NT2/D1 (cell line): ENCODE measurements at regions not wholly inside any gene's neighbourhood (a gene's known extent, or its start where the extent isn't known, plus 50 kb on each side); places are given as distances from the start of the nearest gene placed in this dataset.
"Not testable (repeated sequence)": the region's sequence is repeated elsewhere in the genome, so short reads cannot be mapped to it uniquely, and the experiment has no call there.

Experiments
- DNase-seq: peaks from one replicate; pipeline ENCODE4 v3.0.0-alpha.2; 2011; ENCODE audit warnings: low read depth, low spot score
- H3K27me3 ChIP-seq: 2 replicates; pipeline ENCODE4 v1.6.0; 2011; ENCODE audit warnings: mild to moderate bottlenecking; ENCODE audit not compliant: insufficient read length, insufficient read depth
- H3K36me3 ChIP-seq: 2 replicates; pipeline ENCODE4 v1.6.1; 2011; ENCODE audit warnings: mild to moderate bottlenecking, low read length, mixed read lengths; ENCODE audit not compliant: insufficient read depth, insufficient read length
- H3K4me1 ChIP-seq: 2 replicates; pipeline ENCODE4 v1.5.1; 2011; ENCODE audit not compliant: insufficient read depth, insufficient read length
- H3K4me3 ChIP-seq: 2 replicates; pipeline ENCODE4 v1.5.1; 2011; ENCODE audit warnings: low read depth; ENCODE audit not compliant: insufficient read length
- H3K9ac ChIP-seq: 2 replicates; pipeline ENCODE4 v1.6.0; 2011; ENCODE audit warnings: low read depth; ENCODE audit not compliant: insufficient read length
- H3K9me3 ChIP-seq: 2 replicates; pipeline ENCODE4 v1.5.1; 2011; ENCODE audit warnings: mild to moderate bottlenecking, low read length; ENCODE audit not compliant: insufficient read depth
- SUZ12 ChIP-seq: IDR thresholded peaks from 2 replicates; pipeline ENCODE4 v1.6.1; 2011; ENCODE audit not compliant: insufficient read length, insufficient read depth; ENCODE audit errors: extremely low read depth
- YY1 ChIP-seq: IDR thresholded peaks from 2 replicates; pipeline ENCODE4 v1.6.1; 2011; ENCODE audit not compliant: insufficient read length, insufficient read depth
- ZNF274 ChIP-seq: IDR thresholded peaks from 2 replicates; pipeline ENCODE4 v1.6.1; 2011; ENCODE audit warnings: mild to moderate bottlenecking, low read depth, low read length

DNA sequence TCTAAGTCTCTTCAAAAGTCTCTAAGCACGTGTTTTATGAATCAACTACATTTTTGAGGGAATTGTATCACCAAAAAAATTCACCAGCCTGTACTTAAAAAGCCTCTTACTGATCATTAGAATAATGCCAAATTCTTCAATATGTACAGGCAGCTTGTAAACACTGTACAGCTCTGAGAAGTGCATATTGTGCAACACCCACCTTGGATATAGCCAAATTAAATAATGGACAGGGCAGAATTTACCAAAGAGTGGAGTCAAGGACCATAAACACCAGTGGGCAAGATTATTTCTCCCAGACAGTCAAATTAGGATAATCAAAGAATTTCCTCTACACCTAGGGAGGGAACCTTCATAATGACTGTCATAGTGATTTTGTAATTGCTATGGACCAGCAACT, 338.2 kb downstream of the NR4A2 start:
- Histone ChIP-seq H3K36me3 (no peaks in the 10 kb centered on the region), H3K4me1 (no peaks in the 10 kb centered on the region), H3K9me3 (no peaks in the 10 kb centered on the region), H3K4me3 (no peak overlapping the region), H3K9ac (no peak overlapping the region), H3K27me3 (no peaks in the 10 kb centered on the region)
- TF ChIP-seq SUZ12: no peak
- no peak for TF ChIP-seq ZNF274
- no peak for TF ChIP-seq YY1
- DNase-seq: no peak

DNA sequence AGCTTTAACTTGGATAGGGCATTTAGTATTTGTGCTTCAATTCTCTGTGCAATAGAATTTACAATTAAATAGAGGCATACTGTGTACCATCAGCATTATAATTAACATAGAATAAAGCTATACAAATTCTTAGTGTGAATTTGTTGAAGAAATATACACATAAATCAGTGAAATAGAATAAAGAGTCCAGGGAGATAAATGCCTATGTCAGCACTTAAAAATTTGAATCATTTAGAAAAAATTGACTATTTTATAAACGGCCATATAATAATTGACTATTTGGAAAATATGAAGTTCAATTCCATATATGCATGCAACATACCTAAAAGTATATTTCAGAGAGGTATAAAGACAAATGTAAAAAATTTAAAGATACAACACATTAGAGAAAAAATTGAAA, 348.7 kb downstream of the NR4A2 start:
- Histone ChIP-seq H3K9me3 (no peaks in the 10 kb centered on the region), H3K4me3 (no peak overlapping the region), H3K27me3 (no peaks in the 10 kb centered on the region), H3K9ac (no peak overlapping the region), H3K36me3 (no peaks in the 10 kb centered on the region), H3K4me1 (no peaks in the 10 kb centered on the region)
- TF ChIP-seq YY1 (no peak), SUZ12 (no peak), ZNF274 (no peak)
- DNase-seq: no peak

DNA sequence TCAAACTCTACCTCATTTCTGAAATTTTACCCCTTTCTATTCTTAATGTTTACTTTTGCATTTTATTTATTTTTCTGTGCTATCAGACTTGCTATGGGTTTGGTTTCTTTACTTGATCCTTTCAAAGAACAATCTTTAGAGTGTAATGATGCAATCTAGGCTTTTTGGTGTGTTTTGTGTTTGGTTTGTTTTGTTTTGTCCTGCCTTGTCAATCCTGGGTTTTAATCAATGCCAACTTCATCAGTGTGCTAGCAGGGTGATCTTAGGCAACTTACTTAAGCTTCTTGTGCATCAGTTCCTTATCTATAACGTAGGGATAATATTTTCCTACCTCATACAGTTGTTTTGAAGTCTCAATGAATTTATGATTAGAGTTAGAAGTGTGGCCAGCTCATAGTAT, 350.4 kb downstream of the NR4A2 start:
- Histone ChIP-seq H3K4me3 (no peak overlapping the region), H3K36me3 (no peaks in the 10 kb centered on the region), H3K9ac (no peak overlapping the region), H3K9me3 (no peaks in the 10 kb centered on the region), H3K27me3 (no peaks in the 10 kb centered on the region), H3K4me1 (no peaks in the 10 kb centered on the region)
- DNase-seq: no peak
- TF ChIP-seq SUZ12: no peak
- no peak for TF ChIP-seq ZNF274
- no peak for TF ChIP-seq YY1

DNA sequence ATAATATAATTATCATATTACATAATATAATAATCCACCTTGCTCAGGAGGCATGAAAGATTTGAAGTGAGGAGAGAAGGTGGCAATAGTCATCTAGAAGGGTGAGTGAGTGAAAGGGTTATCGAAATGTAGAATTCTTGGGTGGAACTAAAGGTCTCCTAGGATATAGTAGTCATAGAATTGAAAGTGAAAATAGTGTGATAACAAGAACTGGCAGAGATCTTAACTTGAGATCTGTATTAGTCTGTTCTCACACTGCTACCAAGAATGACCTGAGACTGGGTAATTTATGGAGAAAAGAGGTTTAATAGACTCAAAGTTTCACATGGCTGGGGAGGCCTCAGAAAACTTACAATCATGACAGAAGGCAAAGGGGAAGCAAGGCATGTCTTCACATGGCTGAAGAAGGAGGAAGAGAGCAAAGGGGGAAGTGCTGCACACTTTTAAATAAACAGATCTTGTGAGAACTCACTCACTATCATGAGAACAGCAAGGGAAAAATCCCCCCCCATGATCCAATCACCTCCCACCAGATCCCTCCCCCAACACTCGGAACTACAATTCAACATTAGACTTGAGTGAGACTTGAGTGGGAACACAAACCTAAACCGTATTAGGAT, 351.5 kb downstream of the NR4A2 start:
- no peaks in the 10 kb centered on the region for H3K4me1 ChIP-seq
- H3K4me3 ChIP-seq: no peak overlapping the region
- H3K27me3 ChIP-seq: no peaks in the 10 kb centered on the region
- no peaks in the 10 kb centered on the region for H3K9me3 ChIP-seq
- no peak for DNase-seq
- no peak for TF ChIP-seq SUZ12
- TF ChIP-seq ZNF274: no peak
- TF ChIP-seq YY1: no peak
- no peak overlapping the region for H3K9ac ChIP-seq
- no peaks in the 10 kb centered on the region for H3K36me3 ChIP-seq

DNA sequence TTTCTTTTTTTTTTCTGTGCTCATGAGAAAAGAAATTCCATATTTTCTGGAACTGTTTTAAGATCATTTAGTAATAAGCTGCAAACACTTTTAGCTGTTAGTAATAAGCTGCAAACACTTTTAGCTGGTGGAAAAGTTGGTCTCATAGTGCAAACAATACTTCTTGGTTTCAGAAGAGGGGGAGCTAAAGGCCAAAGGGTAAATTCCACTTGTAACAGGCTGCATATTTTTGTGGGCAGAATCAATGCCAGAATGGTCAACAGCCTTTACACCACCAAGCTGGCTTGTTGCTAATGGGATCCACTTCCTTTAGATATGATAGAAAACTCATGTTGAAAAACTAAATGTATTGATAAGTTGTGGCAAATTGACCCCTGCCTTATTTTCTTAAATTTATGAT, 356.8 kb downstream of the NR4A2 start:
- TF ChIP-seq ZNF274 (no peak), SUZ12 (no peak), YY1 (no peak)
- H3K27me3 ChIP-seq: no peaks in the 10 kb centered on the region
- DNase-seq: no peak
- H3K9ac ChIP-seq: no peak overlapping the region
- H3K9me3 ChIP-seq: no peaks in the 10 kb centered on the region
- H3K36me3 ChIP-seq: no peaks in the 10 kb centered on the region
- no peak overlapping the region for H3K4me3 ChIP-seq
- H3K4me1 ChIP-seq: no peaks in the 10 kb centered on the region

DNA sequence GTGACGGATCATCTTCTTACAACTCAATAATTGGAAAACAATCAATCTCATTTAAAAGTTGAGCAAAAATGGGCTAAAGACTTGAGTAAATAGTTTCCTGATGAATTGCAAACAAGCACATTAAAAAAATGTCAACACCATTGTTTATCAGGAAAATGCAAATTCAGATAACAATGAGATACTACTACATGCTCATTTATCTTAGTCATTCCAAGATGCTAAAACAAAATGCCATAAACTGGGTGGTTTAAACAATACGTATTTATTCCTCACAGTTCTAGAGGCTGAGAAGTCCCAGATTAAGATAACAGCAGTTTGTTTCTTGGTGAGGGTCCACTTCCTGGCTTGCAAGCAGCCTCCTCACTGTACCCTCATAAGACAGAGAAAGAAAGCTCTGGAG, 359.6 kb downstream of the NR4A2 start:
- Histone ChIP-seq H3K4me3 (no peak overlapping the region), H3K4me1 (no peaks in the 10 kb centered on the region), H3K36me3 (no peaks in the 10 kb centered on the region), H3K27me3 (no peaks in the 10 kb centered on the region), H3K9me3 (no peaks in the 10 kb centered on the region), H3K9ac (no peak overlapping the region)
- DNase-seq: no peak
- no peak for TF ChIP-seq ZNF274
- no peak for TF ChIP-seq SUZ12
- no peak for TF ChIP-seq YY1

DNA sequence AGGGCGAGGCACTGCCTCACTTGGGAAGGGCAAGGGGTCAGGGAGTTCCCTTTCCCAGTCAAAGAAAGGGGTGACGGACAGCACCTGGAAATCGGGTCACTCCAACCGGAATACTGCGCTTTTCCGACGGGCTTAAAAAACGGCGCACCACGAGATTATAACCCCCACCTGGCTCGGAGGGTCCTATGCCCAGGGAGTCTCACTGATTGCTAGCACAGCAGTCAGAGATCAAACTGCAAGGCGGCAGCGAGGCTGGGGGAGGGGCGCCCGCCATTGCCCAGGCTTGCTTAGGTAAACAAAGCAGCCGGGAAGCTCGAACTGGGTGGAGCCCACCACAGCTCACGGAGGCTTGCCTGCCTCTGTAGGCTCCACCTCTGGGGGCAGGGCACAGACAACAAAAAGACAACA, 366.5 kb downstream of the NR4A2 start:
- Histone ChIP-seq H3K4me3 (peak overlapping the region; percentile 46), H3K9ac (peak overlapping the region; percentile 68)
- H3K9me3 ChIP-seq, H3K36me3 ChIP-seq, H3K4me1 ChIP-seq, DNase-seq, H3K27me3 ChIP-seq: not testable (repeated sequence)

DNA sequence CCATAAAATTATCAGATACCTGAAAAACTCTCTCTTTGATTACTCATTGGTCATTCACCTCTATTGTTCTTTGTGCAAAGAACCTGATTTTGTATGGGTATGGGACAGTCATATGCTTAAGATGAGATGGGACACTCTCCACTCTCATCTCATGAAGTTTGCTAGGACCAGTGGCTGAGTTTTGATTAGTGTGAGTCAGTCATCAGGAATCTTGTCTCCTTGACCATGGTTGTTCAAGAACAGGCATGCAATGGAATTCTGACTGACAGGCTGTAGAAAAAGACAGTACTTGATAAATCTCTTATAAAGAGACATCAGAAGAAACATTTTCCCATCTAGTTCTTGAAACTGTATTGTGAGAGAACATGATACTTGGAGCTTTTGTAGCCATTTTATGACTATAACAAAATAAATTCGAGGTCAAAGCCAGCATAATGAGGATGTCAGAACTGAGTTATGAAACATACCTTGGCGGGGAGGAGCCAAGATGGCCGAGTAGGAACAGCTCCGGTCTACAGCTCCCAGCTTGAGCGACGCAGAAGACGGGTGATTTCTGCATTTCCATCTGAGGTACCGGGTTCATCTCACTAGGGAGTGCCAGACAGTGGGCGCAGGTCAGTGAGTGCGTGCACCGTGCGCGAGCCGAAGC, 367.0 kb downstream of the NR4A2 start:
- H3K9ac ChIP-seq: peak overlapping the region; percentile 68
- no peaks in the 10 kb centered on the region for H3K36me3 ChIP-seq
- H3K4me3 ChIP-seq: peak overlapping the region; percentile 46
- H3K9me3 ChIP-seq: no peaks in the 10 kb centered on the region
- no peaks in the 10 kb centered on the region for H3K4me1 ChIP-seq
- DNase-seq: no peak
- TF ChIP-seq ZNF274: no peak
- no peak for TF ChIP-seq YY1
- no peak for TF ChIP-seq SUZ12
- no peaks in the 10 kb centered on the region for H3K27me3 ChIP-seq
